Motor neuron (in vitro differentiated cells): ENCODE measurements at regions not wholly inside any gene's neighbourhood (a gene's known extent, or its start where the extent isn't known, plus 50 kb on each side); places are given as distances from the start of the nearest gene placed in this dataset.

Source experiments
- ATAC-seq, 8 experiments: fragments of 200-7000 bp; cut with Tn5 transposase; replicated peaks in 6 of 8; 2 replicates each; pipeline ENCODE4 v1.8.0; 2021; ENCODE audit warnings: mild to moderate bottlenecking in 8 of 8, moderate library complexity in 8 of 8
- H3K27ac ChIP-seq, 2 donors: fragments of 250-450 bp; sonication (Bioruptor Pico); 2 replicates each; pipeline ENCODE4 v1.9.0; 2021; ENCODE audit warnings: antibody characterized with exemption in 2 of 2, mild to moderate bottlenecking in 2 of 2, moderate library complexity in 1 of 2
- H3K4me1 ChIP-seq, 2 donors: fragments of 250-450 bp; sonication (Bioruptor Pico); replicated peaks in 1 of 2; 2 replicates each; pipeline ENCODE4 v1.6.1; 2021; ENCODE audit warnings: antibody characterized with exemption in 2 of 2, mild to moderate bottlenecking in 2 of 2, moderate library complexity in 1 of 2
- H3K4me3 ChIP-seq, 5 donors: fragments of 250-450 bp; sonication (Bioruptor Pico); 2 replicates each; pipeline ENCODE4 v1.9.0; 2021; ENCODE audit warnings: antibody characterized with exemption in 5 of 5, mild to moderate bottlenecking in 5 of 5, moderate library complexity in 4 of 5
- WGBS, 10 experiments: fragments of 450-650 bp; shearing (Covaris generic); methylation state at CpG; one replicate each; pipeline ENCODE4 v1.0.0; 2022; 5-methylcytosine and 5-hydroxymethylcytosine counted together
- in situ Hi-C, 9 experiments: fragments of 400-800 bp; cut with MboI; loops; one replicate each; pipeline ENCODE4 v1.15.0; 2021; ENCODE audit warnings: low sequenced_read_pairs in 9 of 9, low pct_unique_long_range_greater_than_20kb in 2 of 9; ENCODE audit not compliant: unreplicated experiment in 9 of 9

GRCh38 chr16:27123795-27124409, 57.2 kb downstream of the C16orf82 start:
- Histone ChIP-seq H3K27ac (no peak overlapping the region), H3K4me3 (no peak overlapping the region), H3K4me1 (no peaks in the 10 kb centered on the region)
- ATAC-seq, result peak in 1 of 8 experiments; percentile 88
- in situ Hi-C loops, result loop anchor here in 4 of 9 experiments (25.0 kb wide), 2 partner anchors 1287 to 1837 kb away; no protein-coding TSS in a partner anchor
- 20 to 100% (median 41%) methylated on average over 1 to 3 of the region's 7 CpGs; no CpG with 5 or more reads in 4 of the 10 experiments for WGBS, 10 experiments

GRCh38 chr16:27127308-27127707, 60.6 kb downstream of the C16orf82 start:
- no peaks in the 10 kb centered on the region for H3K4me1 ChIP-seq
- no peak overlapping the region for H3K27ac ChIP-seq
- ATAC-seq, result no peak
- in situ Hi-C loops, result loop anchor here in 1 of 9 experiments (25.0 kb wide), 1 partner anchor 1290 kb away; no protein-coding TSS in a partner anchor
- H3K4me3 ChIP-seq, result no peak overlapping the region

- Histone ChIP-seq H3K4me1 (no peaks in the 10 kb centered on the region), H3K27ac (no peak overlapping the region), H3K4me3 (no peak overlapping the region)
- WGBS, 10 experiments, result 0 to 100% (median 63%) methylated on average over 1 to 2 of the region's 2 CpGs
- ATAC-seq, result no peak
- in situ Hi-C loops, result loop anchor here in 1 of 9 experiments (25.0 kb wide), 1 partner anchor 1292 kb away; no protein-coding TSS in a partner anchor
Measured at GRCh38 chr16:27129401-27129800, 62.7 kb downstream of the C16orf82 start.

GRCh38 chr16:27138257-27138656, 65.1 kb upstream of the KDM8 start:
- WGBS, 10 experiments, result 34 to 90% (median 72%) methylated on average over 4 to 5 of the region's 5 CpGs; no CpG with 5 or more reads in 1 of the 10 experiments
- in situ Hi-C loops, result loop anchor here in 1 of 9 experiments (25.0 kb wide), 1 partner anchor 1301 kb away; no protein-coding TSS in a partner anchor
- H3K27ac ChIP-seq, result no peak overlapping the region
- no peak for ATAC-seq
- H3K4me1 ChIP-seq, result no peaks in the 10 kb centered on the region
- H3K4me3 ChIP-seq, result no peak overlapping the region

GRCh38 chr16:27145630-27146029, 57.7 kb upstream of the KDM8 start:
- no peak for ATAC-seq
- in situ Hi-C loops, result loop anchor here in 1 of 9 experiments (25.0 kb wide), 1 partner anchor 1308 kb away; no protein-coding TSS in a partner anchor
- Histone ChIP-seq H3K4me1 (no peaks in the 10 kb centered on the region), H3K4me3 (no peak overlapping the region), H3K27ac (no peak overlapping the region)
- WGBS, 10 experiments, result 40 to 100% (median 79%) methylated on average over 1 of the region's 1 CpG; no CpG with 5 or more reads in 6 of the 10 experiments

- WGBS, 10 experiments, result 60 to 100% (median 71%) methylated on average over 1 to 2 of the region's 2 CpGs; no CpG with 5 or more reads in 5 of the 10 experiments
- Histone ChIP-seq H3K4me1 (no peaks in the 10 kb centered on the region), H3K27ac (no peak overlapping the region), H3K4me3 (no peak overlapping the region)
- no peak for ATAC-seq
- in situ Hi-C loops, result loop anchor here in 1 of 9 experiments (25.0 kb wide), 1 partner anchor 1313 kb away; no protein-coding TSS in a partner anchor
Measured at GRCh38 chr16:27149986-27150385, 53.3 kb upstream of the KDM8 start.

GRCh38 chr16:27152121-27152520, 51.2 kb upstream of the KDM8 start:
- ATAC-seq, result no peak
- no peaks in the 10 kb centered on the region for H3K4me1 ChIP-seq
- H3K27ac ChIP-seq, result no peak overlapping the region
- in situ Hi-C loops, result no loop called here
- WGBS, 10 experiments, result 63 to 100% (median 86%) methylated on average over 1 to 2 of the region's 2 CpGs; no CpG with 5 or more reads in 5 of the 10 experiments
- H3K4me3 ChIP-seq, result no peak overlapping the region

- Histone ChIP-seq H3K4me1 (no peaks in the 10 kb centered on the region), H3K27ac (no peak overlapping the region), H3K4me3 (no peak overlapping the region)
- in situ Hi-C loops, result no loop called here
- WGBS, 10 experiments, result 18 to 91% (median 35%) methylated on average over 1 to 4 of the region's 4 CpGs; no CpG with 5 or more reads in 3 of the 10 experiments
- ATAC-seq, result no peak
Measured at GRCh38 chr16:27152801-27153200, 50.5 kb upstream of the KDM8 start.
